Kidney (tissue), 13 donors: ENCODE measurements at regions not wholly inside any gene's neighbourhood (a gene's known extent, or its start where the extent isn't known, plus 50 kb on each side); places are given as distances from the start of the nearest gene placed in this dataset.

Source experiments
- DNase-seq, 5 donors: peaks; one replicate each; pipeline ENCODE4 v3.0.0-alpha.2; 2013 to 2020
- FAIRE-seq: peaks from 2 replicates; lab custom pipeline; 2012; peaks lifted over from hg19 to GRCh38; lab: Jason Lieb, UNC
- H3K27ac ChIP-seq, 2 donors: one replicate each; pipeline ENCODE4 v1.7.0; 2013; ENCODE audit warnings: low read depth in 2 of 2, low read length in 2 of 2, inconsistent platforms in 1 of 2
- H3K27me3 ChIP-seq: one replicate; pipeline ENCODE4 v1.7.1; 2013; ENCODE audit warnings: low read length, inconsistent platforms; ENCODE audit not compliant: control insufficient read depth, insufficient read depth
- H3K36me3 ChIP-seq, 3 donors: one replicate each; pipeline versions ENCODE4 v1.7.0 to v1.7.1; 2013; ENCODE audit warnings: low read length in 3 of 3, control low read depth in 1 of 3, inconsistent platforms in 1 of 3; ENCODE audit not compliant: insufficient read depth in 3 of 3, control insufficient read depth in 2 of 3
- H3K4me1 ChIP-seq, 3 donors: one replicate each; pipeline versions ENCODE4 v1.7.0 to v1.7.1; 2013; ENCODE audit warnings: low read length in 3 of 3, inconsistent platforms in 1 of 3, low read depth in 1 of 3; ENCODE audit not compliant: control insufficient read depth in 2 of 3, insufficient read depth in 2 of 3
- H3K4me3 ChIP-seq, 3 donors: one replicate each; pipeline versions ENCODE4 v1.7.0 to v1.8.1; 2013; ENCODE audit warnings: low read length in 3 of 3, control low read depth in 1 of 3, inconsistent platforms in 1 of 3
- H3K9ac ChIP-seq, 3 donors: one replicate each; pipeline versions ENCODE4 v1.7.0 to v1.7.1; 2013; ENCODE audit warnings: low read length in 3 of 3, control low read depth in 1 of 3, inconsistent platforms in 1 of 3
- H3K9me3 ChIP-seq, 3 donors: one replicate each; pipeline versions ENCODE4 v1.7.0 to v1.7.1; 2013; ENCODE audit warnings: low read length in 3 of 3, control low read depth in 1 of 3, inconsistent platforms in 1 of 3; ENCODE audit not compliant: control insufficient read depth in 2 of 3, insufficient read depth in 1 of 3
- intact Hi-C: fragments of 100-400 bp; cut with DNase I; formaldehyde crosslinking; loops from one replicate; pipeline ENCODE4 v1.11.1; 2022
- TF ChIP-seq, protein P1 (sequence below): IDR thresholded peaks from 3 replicates; pipeline ENCODE4 v1.5.1; 2012; ENCODE audit warnings: mild to moderate bottlenecking, moderate library complexity, borderline replicate concordance; ENCODE audit not compliant: insufficient read depth; ENCODE audit errors: extremely low read depth
- donor health status: control.
- donor health status: control.
- donor health status: control.
- donor health status: control.
- donor health status: control.
- donor health status: DM: yes; HTN: yes; CAD: no.
- donor health status: Normal renal cell carcinoma (clear cell type).

DNA sequence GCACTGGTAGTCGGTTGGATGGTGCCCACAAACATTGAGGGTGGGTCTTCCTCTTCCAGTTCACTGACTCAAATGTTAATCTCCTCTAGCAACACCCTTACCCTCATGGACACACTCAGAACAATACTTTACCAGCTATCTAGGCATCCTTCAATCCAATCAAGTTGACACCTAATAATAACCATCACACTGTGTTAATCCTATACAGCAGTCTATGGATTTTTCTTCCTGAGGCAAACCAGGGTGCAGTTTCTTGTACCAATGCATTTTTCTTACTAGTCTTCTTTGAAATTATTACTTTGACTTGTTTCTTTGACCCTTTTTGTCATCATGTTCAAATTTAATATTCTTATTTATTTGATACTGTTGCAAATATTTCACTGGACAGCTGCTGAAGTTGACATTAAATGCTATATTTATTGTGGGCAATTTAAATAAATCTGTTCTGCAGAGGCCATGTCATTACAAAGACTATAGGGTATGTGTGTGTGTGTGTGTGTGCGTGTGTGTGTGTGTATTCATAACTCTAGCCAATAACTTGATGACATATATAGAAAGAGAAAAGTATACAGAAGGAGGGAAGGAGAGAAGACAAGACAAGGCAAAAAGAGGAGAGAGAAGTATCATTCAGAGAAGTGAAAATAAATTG lies 884.8 kb upstream of the NEGR1 start:
- no peak overlapping the region for H3K9ac ChIP-seq
- no peak overlapping the region for H3K27ac ChIP-seq
- no peaks in the 10 kb centered on the region for H3K27me3 ChIP-seq
- TF ChIP-seq, protein P1, sequence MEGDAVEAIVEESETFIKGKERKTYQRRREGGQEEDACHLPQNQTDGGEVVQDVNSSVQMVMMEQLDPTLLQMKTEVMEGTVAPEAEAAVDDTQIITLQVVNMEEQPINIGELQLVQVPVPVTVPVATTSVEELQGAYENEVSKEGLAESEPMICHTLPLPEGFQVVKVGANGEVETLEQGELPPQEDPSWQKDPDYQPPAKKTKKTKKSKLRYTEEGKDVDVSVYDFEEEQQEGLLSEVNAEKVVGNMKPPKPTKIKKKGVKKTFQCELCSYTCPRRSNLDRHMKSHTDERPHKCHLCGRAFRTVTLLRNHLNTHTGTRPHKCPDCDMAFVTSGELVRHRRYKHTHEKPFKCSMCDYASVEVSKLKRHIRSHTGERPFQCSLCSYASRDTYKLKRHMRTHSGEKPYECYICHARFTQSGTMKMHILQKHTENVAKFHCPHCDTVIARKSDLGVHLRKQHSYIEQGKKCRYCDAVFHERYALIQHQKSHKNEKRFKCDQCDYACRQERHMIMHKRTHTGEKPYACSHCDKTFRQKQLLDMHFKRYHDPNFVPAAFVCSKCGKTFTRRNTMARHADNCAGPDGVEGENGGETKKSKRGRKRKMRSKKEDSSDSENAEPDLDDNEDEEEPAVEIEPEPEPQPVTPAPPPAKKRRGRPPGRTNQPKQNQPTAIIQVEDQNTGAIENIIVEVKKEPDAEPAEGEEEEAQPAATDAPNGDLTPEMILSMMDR = no peak
- H3K4me3 ChIP-seq = no peak overlapping the region
- H3K36me3 ChIP-seq = no peaks in the 10 kb centered on the region
- FAIRE-seq = no peak
- DNase-seq = no peak
- no peaks in the 10 kb centered on the region for H3K9me3 ChIP-seq
- intact Hi-C loops = no loop called here
- no peaks in the 10 kb centered on the region for H3K4me1 ChIP-seq

DNA sequence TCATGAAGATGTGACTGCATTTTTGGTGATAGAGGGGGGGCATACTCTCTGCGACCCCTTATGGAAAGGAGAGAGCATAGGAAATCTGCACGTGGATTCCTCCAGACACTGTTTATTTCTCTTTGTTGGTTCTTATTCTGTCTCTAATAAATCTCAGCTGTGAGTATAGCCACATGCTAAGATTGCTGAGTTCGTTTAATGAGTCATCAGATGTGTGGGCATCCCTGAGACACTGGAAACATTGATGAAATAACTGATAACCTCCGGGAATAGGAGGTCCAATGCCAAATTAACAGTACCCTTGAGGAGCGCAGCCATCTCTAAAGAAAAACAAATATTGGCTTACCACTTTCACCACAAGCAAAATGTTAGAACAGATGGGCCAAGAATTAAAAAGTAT lies 880.2 kb upstream of the NEGR1 start:
- intact Hi-C loops = no loop called here
- no peak overlapping the region for H3K4me3 ChIP-seq
- no peaks in the 10 kb centered on the region for H3K4me1 ChIP-seq
- no peaks in the 10 kb centered on the region for H3K36me3 ChIP-seq
- no peak overlapping the region for H3K27ac ChIP-seq
- no peaks in the 10 kb centered on the region for H3K27me3 ChIP-seq
- no peaks in the 10 kb centered on the region for H3K9me3 ChIP-seq
- H3K9ac ChIP-seq = no peak overlapping the region
- DNase-seq = no peak
- FAIRE-seq = no peak
- TF ChIP-seq, protein P1 = no peak

DNA sequence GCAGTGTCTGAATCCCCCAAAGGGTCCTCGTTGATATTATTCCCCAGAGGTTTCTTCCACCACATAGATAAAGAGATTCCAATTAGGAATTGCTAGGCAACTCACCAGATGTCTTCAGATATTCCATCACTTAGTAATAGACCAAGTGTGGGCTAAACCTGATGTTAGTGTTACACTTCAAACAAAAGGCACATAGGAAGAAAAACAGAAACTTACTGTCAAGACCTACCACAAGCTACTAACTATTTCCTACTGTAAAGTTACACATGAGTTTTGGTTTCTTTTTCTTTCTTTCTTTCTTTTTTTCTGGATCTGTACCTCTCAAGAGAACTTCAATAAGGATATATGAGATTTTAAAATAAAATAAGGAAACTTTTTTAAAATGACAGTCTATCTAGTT lies 879.1 kb upstream of the NEGR1 start:
- no peak overlapping the region for H3K4me3 ChIP-seq
- TF ChIP-seq, protein P1 = no peak
- H3K27me3 ChIP-seq = no peaks in the 10 kb centered on the region
- H3K4me1 ChIP-seq = no peaks in the 10 kb centered on the region
- no peaks in the 10 kb centered on the region for H3K36me3 ChIP-seq
- intact Hi-C loops = no loop called here
- FAIRE-seq (no peak), DNase-seq (no peak)
- no peak overlapping the region for H3K27ac ChIP-seq
- H3K9ac ChIP-seq = no peak overlapping the region
- no peaks in the 10 kb centered on the region for H3K9me3 ChIP-seq

DNA sequence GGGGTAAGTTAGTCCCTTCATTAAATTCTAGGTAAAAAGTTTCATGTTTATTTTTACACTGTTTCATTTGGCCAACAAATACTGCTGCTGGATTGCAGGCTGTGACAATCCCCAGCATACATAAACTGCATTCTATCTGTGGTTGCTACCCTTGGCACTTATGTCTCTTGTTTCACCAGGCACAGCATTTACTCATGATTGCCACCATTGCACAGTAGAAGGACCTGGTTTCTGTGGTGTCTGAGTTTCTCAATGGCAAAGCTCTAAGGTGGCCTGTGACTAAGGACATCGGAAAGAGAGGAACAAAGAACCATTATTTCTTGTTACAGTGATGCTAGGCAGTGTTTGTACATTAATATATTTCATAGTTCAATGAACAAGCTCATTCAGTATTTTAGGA lies 878.4 kb upstream of the NEGR1 start:
- TF ChIP-seq, protein P1 = no peak
- Histone ChIP-seq H3K4me3 (no peak overlapping the region), H3K9ac (no peak overlapping the region), H3K27me3 (no peaks in the 10 kb centered on the region), H3K27ac (no peak overlapping the region), H3K4me1 (no peaks in the 10 kb centered on the region), H3K9me3 (no peaks in the 10 kb centered on the region), H3K36me3 (no peaks in the 10 kb centered on the region)
- DNase-seq = no peak
- FAIRE-seq = no peak
- intact Hi-C loops = no loop called here
